HFF-Myc (cell line): ENCODE measurements at regions not wholly inside any gene's neighbourhood (a gene's known extent, or its start where the extent isn't known, plus 50 kb on each side); places are given as distances from the start of the nearest gene placed in this dataset.

ENCODE experiments used
- DNase-seq: peaks from one replicate; pipeline ENCODE4 v3.0.0-alpha.2; 2011; ENCODE audit warnings: low read depth; ENCODE audit errors: extremely low read depth
- H3K4me3 ChIP-seq: replicated peaks from 2 replicates; pipeline ENCODE4 v1.5.1; 2011; ENCODE audit warnings: low read depth, mild to moderate bottlenecking, control low read depth, low read length
- CTCF ChIP-seq: IDR thresholded peaks from 2 replicates; pipeline ENCODE4 v1.5.1; 2012; ENCODE audit warnings: mild to moderate bottlenecking, low read depth, low read length, control low read depth; ENCODE audit errors: missing control alignments

- H3K4me3 ChIP-seq, result no peak overlapping the region
- no peak for TF ChIP-seq CTCF
- DNase-seq, result no peak
Measured at GRCh38 chr1:30188329-30188728, 535.1 kb downstream of the MATN1 start.

GRCh38 chr1:30187413-30188023 lies 535.9 kb downstream of the MATN1 start:
- no peak for DNase-seq
- no peak for TF ChIP-seq CTCF
- no peak overlapping the region for H3K4me3 ChIP-seq

GRCh38 chr1:30186586-30186985 lies 536.8 kb downstream of the MATN1 start:
- DNase-seq, result no peak
- no peak for TF ChIP-seq CTCF
- no peak overlapping the region for H3K4me3 ChIP-seq

GRCh38 chr1:30185809-30186208 lies 537.6 kb downstream of the MATN1 start:
- no peak for TF ChIP-seq CTCF
- no peak for DNase-seq
- H3K4me3 ChIP-seq, result no peak overlapping the region

GRCh38 chr1:30185313-30185712 lies 538.1 kb downstream of the MATN1 start:
- DNase-seq, result no peak
- no peak for TF ChIP-seq CTCF
- no peak overlapping the region for H3K4me3 ChIP-seq

- H3K4me3 ChIP-seq, result no peak overlapping the region
- TF ChIP-seq CTCF, result no peak
- DNase-seq, result no peak
Measured at GRCh38 chr1:30184393-30185141, 538.8 kb downstream of the MATN1 start.
